GM12891 (cell line): ENCODE measurements at regions not wholly inside any gene's neighbourhood (a gene's known extent, or its start where the extent isn't known, plus 50 kb on each side); places are given as distances from the start of the nearest gene placed in this dataset.

Experiments
- POLR2A ChIP-seq: IDR thresholded peaks from 2 replicates; pipeline ENCODE4 v1.6.1; 2011; ENCODE audit warnings: low read depth, low read length, control low read depth
- POLR2AphosphoS5 ChIP-seq: IDR thresholded peaks from 2 replicates; pipeline ENCODE4 v1.6.1; 2011; ENCODE audit warnings: low read depth, low read length, control low read depth
- SPI1 ChIP-seq: IDR thresholded peaks from 2 replicates; pipeline ENCODE4 v1.6.1; 2011; ENCODE audit warnings: low read depth, low read length, control low read depth

- TF ChIP-seq POLR2A (no peak), POLR2AphosphoS5 (no peak), SPI1 (no peak)
Observed at GRCh38 chr2:47249157-47249900, 73.0 kb upstream of the CALM2 start.
